ENCODE measurements at regions not wholly inside any gene's neighbourhood (a gene's known extent, or its start where the extent isn't known, plus 50 kb on each side); places are given as distances from the start of the nearest gene placed in this dataset.

DNA sequence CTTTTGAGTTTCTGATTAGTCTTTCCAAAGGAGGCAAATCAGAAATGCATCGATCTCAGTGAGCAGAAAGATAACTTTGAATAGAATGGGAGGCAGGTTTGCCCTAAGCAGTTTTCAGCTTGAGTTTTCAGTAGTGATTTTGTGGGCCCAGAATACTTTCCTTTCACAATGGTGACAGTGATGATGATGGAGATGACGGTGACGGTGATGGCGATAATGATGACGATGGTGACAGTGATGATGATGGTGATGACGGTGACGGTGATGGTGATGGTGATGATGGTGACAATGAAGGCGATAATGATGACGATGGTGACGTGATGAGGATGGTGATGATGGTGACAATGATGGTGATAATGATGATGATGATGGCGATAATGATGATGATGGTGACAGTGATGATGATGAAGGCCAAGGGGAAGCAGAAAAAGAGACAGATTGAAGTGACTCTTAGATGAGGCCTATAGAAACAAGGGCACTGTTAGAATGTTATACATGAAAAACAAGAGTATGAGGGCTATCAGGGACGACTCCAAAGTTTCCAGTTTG is 153.4 kb upstream of the B3GAT1 start:
- H4K20me1 ChIP-seq (ENCODE audit: insufficient read depth): no peaks in the 10 kb centered on the region
- CTCF ChIA-PET: no interaction called here

DNA sequence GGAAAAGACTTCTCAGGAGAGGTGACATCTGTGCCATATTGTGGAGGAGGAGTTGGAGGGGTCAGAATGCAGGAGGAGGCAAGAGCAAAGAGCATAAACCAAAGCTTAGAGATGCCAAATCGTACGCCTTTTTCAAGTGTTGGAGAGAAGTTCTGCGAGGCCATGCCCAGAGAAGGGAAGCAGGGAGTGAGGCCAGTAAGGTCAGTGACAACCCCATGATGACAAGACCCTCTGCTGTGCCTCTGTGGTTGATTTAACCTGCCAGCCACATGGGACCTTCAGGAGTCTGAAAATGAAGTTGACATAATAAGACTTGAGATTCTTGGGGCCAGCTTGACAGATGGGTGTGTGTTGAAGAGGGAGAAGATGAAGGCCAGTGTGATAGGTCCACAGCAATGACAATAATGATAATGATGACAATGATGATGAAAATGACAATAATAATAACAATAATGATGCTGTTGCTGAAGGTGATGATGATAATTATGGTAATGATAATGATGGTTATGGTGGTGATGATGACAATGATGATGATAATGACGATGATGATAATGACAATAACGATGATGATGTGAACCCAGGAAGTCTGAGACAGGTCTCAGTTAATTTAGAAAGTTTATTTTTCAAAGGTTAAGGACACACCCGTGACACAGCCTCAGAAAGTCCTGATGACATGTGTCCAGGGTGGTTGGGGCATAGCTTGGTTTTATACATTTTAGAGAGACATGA is 152.6 kb upstream of the B3GAT1 start:
- H3K27me3 ChIP-seq (ENCODE audit: insufficient read depth, low read length): no peaks in the 10 kb centered on the region
- intact Hi-C loops (cut with micrococcal nuclease): no loop called here
- POLR2A ChIA-PET: no interaction called here
- no peak for TF ChIP-seq YY1 (IDR thresholded peaks at IDR 0.05; ENCODE audit: extremely low read depth, insufficient replicate concordance, low read depth, low read length)
- TF ChIP-seq, protein P1, sequence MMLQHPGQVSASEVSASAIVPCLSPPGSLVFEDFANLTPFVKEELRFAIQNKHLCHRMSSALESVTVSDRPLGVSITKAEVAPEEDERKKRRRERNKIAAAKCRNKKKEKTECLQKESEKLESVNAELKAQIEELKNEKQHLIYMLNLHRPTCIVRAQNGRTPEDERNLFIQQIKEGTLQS (IDR thresholded peaks at IDR 0.05): no peak
- TF ChIP-seq ELF1 (IDR thresholded peaks at IDR 0.05; ENCODE audit: borderline replicate concordance, low read depth): no peak
- TF ChIP-seq, protein P2, sequence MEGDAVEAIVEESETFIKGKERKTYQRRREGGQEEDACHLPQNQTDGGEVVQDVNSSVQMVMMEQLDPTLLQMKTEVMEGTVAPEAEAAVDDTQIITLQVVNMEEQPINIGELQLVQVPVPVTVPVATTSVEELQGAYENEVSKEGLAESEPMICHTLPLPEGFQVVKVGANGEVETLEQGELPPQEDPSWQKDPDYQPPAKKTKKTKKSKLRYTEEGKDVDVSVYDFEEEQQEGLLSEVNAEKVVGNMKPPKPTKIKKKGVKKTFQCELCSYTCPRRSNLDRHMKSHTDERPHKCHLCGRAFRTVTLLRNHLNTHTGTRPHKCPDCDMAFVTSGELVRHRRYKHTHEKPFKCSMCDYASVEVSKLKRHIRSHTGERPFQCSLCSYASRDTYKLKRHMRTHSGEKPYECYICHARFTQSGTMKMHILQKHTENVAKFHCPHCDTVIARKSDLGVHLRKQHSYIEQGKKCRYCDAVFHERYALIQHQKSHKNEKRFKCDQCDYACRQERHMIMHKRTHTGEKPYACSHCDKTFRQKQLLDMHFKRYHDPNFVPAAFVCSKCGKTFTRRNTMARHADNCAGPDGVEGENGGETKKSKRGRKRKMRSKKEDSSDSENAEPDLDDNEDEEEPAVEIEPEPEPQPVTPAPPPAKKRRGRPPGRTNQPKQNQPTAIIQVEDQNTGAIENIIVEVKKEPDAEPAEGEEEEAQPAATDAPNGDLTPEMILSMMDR (IDR thresholded peaks at IDR 0.05 in 2 of 3, conservative IDR thresholded peaks at IDR 0.05 in 1 of 3; ENCODE audit: borderline replicate concordance in 1 of 3, insufficient read depth in 1 of 3, low read depth in 2 of 3, low read length in 2 of 3): no peak
- TF ChIP-seq EZH2phosphoT487 (IDR thresholded peaks at IDR 0.05; ENCODE audit: borderline replicate concordance): no peak
- TF ChIP-seq JUND (IDR thresholded peaks at IDR 0.05): no peak
- no peak for TF ChIP-seq RAD21 (IDR thresholded peaks at IDR 0.05; ENCODE audit: low read depth)
- TF ChIP-seq EZH2 (IDR thresholded peaks at IDR 0.05): no peak
- TF ChIP-seq TCF7L2 (IDR thresholded peaks at IDR 0.05; ENCODE audit: borderline replicate concordance, extremely low read depth, insufficient read depth, insufficient read length): no peak
- TF ChIP-seq POLR2AphosphoS5 (IDR thresholded peaks at IDR 0.05; ENCODE audit: low read depth, low read length): no peak

More for the DNA sequence above, 153.4 kb upstream of the B3GAT1 start:
- Histone ChIP-seq H3K36me3 (ENCODE audit: control insufficient read depth in 1 of 2, insufficient read depth in 2 of 2, low read length in 2 of 2) (no peaks in the 10 kb centered on the region), H3K4me2 (ENCODE audit: low read length) (no peak overlapping the region), H2AFZ (ENCODE audit: low read depth, low read length, poor library complexity, severe bottlenecking) (no peak overlapping the region), H3K27ac (ENCODE audit: low read depth, low read length) (no peak overlapping the region), H3K9ac (ENCODE audit: low read length) (no peak overlapping the region), H3K27me3 (ENCODE audit: insufficient read depth, low read length) (no peaks in the 10 kb centered on the region), H3K9me3 (ENCODE audit: control insufficient read depth in 1 of 2, insufficient read depth in 1 of 2, low read depth in 1 of 2, low read length in 2 of 2) (no peaks in the 10 kb centered on the region), H3K9me2 (ENCODE audit: insufficient read depth) (no peaks in the 10 kb centered on the region), H3K79me2 (ENCODE audit: insufficient read depth, low read length) (no peaks in the 10 kb centered on the region), H3K4me3 (replicated peaks in 1 of 2; ENCODE audit: low read depth in 1 of 2, low read length in 2 of 2) (no peak overlapping the region), H3K4me1 (ENCODE audit: control insufficient read depth in 1 of 2, insufficient read depth in 2 of 2, low read length in 2 of 2) (no peaks in the 10 kb centered on the region)
- ChIA-PET RAD21 (ENCODE audit: low non-redundant PET in 1 of 2, low total read pairs in 2 of 2, uncharacterized antibody in 2 of 2, unreplicated experiment in 2 of 2) (no interaction called here), POLR2A (no interaction called here)
- TF ChIP-seq EZH2phosphoT487 (IDR thresholded peaks at IDR 0.05; ENCODE audit: borderline replicate concordance) (no peak), EZH2 (IDR thresholded peaks at IDR 0.05) (no peak), POLR2A (IDR thresholded peaks at IDR 0.05; ENCODE audit: borderline replicate concordance, extremely low read depth, insufficient read depth, insufficient read length) (no peak), YY1 (IDR thresholded peaks at IDR 0.05; ENCODE audit: extremely low read depth, insufficient replicate concordance, low read depth, low read length) (no peak), SRF (IDR thresholded peaks at IDR 0.05; ENCODE audit: low read depth) (no peak), SIN3A (IDR thresholded peaks at IDR 0.05; ENCODE audit: low read depth) (no peak), RAD21 (IDR thresholded peaks at IDR 0.05; ENCODE audit: low read depth) (no peak), SP1 (IDR thresholded peaks at IDR 0.05; ENCODE audit: low read depth) (no peak)
- TF ChIP-seq, protein P3, sequence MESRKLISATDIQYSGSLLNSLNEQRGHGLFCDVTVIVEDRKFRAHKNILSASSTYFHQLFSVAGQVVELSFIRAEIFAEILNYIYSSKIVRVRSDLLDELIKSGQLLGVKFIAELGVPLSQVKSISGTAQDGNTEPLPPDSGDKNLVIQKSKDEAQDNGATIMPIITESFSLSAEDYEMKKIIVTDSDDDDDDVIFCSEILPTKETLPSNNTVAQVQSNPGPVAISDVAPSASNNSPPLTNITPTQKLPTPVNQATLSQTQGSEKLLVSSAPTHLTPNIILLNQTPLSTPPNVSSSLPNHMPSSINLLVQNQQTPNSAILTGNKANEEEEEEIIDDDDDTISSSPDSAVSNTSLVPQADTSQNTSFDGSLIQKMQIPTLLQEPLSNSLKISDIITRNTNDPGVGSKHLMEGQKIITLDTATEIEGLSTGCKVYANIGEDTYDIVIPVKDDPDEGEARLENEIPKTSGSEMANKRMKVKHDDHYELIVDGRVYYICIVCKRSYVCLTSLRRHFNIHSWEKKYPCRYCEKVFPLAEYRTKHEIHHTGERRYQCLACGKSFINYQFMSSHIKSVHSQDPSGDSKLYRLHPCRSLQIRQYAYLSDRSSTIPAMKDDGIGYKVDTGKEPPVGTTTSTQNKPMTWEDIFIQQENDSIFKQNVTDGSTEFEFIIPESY (IDR thresholded peaks at IDR 0.05; ENCODE audit: extremely low read depth, insufficient replicate concordance, low read length): no peak
- intact Hi-C loops (cut with micrococcal nuclease): no loop called here
- BruUV-seq (replicated peaks): no TSS peak
- DNase-seq (ENCODE audit: low read depth, low spot score) (no peak), ATAC-seq (no peak)

More for the DNA sequence above, 152.6 kb upstream of the B3GAT1 start:
- no peak overlapping the region for H3K9ac ChIP-seq (ENCODE audit: low read length)
- ChIA-PET CTCF (no interaction called here), RAD21 (ENCODE audit: low non-redundant PET in 1 of 2, low total read pairs in 2 of 2, uncharacterized antibody in 2 of 2, unreplicated experiment in 2 of 2) (no interaction called here)
- no peaks in the 10 kb centered on the region for H3K36me3 ChIP-seq (ENCODE audit: control insufficient read depth in 1 of 2, insufficient read depth in 2 of 2, low read length in 2 of 2)
- H3K4me1 ChIP-seq (ENCODE audit: control insufficient read depth in 1 of 2, insufficient read depth in 2 of 2, low read length in 2 of 2): no peaks in the 10 kb centered on the region
- no peaks in the 10 kb centered on the region for H3K9me3 ChIP-seq (ENCODE audit: control insufficient read depth in 1 of 2, insufficient read depth in 1 of 2, low read depth in 1 of 2, low read length in 2 of 2)
- ATAC-seq (no peak), DNase-seq (ENCODE audit: low read depth, low spot score) (no peak)
- no peaks in the 10 kb centered on the region for H3K79me2 ChIP-seq (ENCODE audit: insufficient read depth, low read length)
- H4K20me1 ChIP-seq (ENCODE audit: insufficient read depth): no peaks in the 10 kb centered on the region
- BruUV-seq (replicated peaks): no TSS peak
- no peaks in the 10 kb centered on the region for H3K9me2 ChIP-seq (ENCODE audit: insufficient read depth)
- no peak overlapping the region for H3K4me3 ChIP-seq (replicated peaks in 1 of 2; ENCODE audit: low read depth in 1 of 2, low read length in 2 of 2)
- H3K27ac ChIP-seq (ENCODE audit: low read depth, low read length): no peak overlapping the region
- H3K4me2 ChIP-seq (ENCODE audit: low read length): no peak overlapping the region
- H2AFZ ChIP-seq (ENCODE audit: low read depth, low read length, poor library complexity, severe bottlenecking): no peak overlapping the region

Data from HCT116 (cell line).